Activated CD4-positive, CD25-positive, alpha-beta regulatory T cell treated with anti-CD3 and anti-CD28 coated beads, Interleukin-2, amount 50 U/mL, for 16 hours (primary cell): ENCODE measurements at regions not wholly inside any gene's neighbourhood (a gene's known extent, or its start where the extent isn't known, plus 50 kb on each side); places are given as distances from the start of the nearest gene placed in this dataset.

Experiments
- DNase-seq: peaks from one replicate; pipeline ENCODE4 v3.0.0-alpha.2; 2020; ENCODE audit warnings: low read depth, low spot score

GRCh38 chr2:111636905-111637304, 247.1 kb downstream of the ANAPC1 start:
- no peak for DNase-seq

DNA sequence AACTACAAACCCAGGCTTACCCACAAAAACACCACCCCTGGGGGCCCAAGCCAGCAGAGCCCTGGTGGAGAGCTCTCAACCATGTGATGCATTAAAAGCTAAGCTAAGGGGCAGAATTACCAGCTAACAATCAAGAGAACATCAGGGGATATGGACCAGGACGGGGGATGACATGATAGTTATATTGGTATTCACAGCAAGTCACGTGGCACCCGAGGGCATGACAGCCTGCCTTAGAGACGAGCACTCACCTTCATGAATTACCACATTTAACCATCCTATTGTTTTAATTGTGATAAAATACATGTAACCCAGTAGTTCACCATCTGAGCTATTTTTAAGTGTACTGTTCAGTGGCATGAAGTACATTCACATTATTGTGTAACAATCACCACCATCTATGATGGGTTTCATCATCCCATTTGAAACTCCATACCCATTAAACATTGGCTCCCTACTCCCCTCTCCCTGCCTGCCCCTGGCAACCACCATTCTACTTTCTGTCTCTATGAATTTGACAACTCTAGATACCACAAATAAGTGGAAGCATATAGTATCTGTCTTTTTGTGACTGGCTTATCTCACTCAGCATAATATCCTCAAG, 245.6 kb downstream of the ANAPC1 start:
- no peak for DNase-seq

DNA sequence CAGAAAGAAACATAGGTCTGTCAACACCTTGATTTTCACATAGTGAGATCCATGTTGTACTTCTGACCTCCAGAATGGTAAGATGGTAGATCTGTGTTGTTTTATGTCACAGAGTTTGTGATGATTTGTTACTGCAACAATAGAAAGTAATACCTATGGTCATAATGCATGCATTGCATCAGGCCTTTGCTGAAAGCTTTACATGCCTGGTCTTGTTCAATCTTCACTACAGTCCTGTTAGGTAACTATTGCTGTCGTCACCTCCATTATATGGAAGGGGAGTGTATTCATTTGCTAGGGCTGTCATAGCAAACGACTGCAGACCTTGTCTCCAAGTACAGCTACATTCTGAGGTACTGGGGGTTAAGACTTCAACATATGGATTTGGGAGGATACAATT, 243.5 kb downstream of the ANAPC1 start:
- DNase-seq = no peak

DNA sequence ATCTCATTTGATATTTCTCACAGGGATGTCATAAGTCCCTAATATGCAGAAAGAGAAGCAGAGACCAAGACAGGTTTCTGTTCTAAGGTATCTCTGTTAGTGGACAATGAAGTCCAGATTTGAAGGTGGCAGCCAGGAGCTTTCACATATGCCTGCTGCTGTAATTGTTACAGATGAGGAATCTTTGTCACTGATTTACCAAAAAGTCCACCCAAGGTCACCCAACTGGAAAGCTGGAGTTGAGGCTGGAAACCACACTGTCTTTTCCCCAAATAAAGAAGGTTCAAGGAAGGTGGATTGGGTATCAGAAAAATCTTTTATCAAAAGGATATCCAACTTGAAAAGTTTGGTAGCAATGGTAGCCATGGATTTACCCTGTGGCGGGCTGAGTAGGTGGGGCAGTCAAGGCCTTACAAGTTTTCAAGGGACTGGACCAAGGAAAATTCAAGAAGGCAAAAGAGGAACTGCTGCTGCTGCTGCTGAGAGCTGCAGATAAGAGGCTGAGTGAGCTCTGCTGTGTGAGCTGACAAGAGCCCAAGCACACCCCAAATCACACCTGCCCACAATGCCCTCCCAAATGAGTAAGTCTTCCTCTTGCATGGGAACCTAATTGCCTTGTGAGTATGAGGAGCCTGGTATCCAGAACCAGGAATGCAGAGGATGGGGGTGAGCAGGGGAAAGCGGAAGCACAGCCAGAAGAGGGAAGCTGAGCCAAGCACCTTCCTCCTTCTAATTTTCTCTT, 241.2 kb downstream of the ANAPC1 start:
- DNase-seq = no peak

DNA sequence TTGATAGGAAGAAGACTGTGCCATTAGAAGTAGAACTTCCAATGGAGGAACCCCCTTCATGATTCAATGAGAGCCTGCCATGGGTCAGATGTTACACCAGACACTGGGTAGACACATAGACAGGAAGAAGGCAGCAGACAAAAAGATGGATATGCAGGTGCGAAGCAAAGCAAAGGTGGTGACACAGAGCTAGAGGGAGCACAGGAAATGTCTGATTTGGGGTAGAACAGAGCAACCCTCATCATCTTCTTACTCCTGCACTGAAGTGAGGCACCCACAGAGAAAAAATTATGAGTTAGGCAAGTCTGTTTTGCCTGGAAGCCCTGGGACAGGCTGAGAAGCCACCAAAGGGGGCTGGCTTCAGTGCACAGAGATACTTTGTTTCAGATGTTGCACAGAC, 240.2 kb downstream of the ANAPC1 start:
- DNase-seq = no peak

GRCh38 chr2:111647359-111647758, 236.6 kb downstream of the ANAPC1 start:
- DNase-seq = no peak

DNA sequence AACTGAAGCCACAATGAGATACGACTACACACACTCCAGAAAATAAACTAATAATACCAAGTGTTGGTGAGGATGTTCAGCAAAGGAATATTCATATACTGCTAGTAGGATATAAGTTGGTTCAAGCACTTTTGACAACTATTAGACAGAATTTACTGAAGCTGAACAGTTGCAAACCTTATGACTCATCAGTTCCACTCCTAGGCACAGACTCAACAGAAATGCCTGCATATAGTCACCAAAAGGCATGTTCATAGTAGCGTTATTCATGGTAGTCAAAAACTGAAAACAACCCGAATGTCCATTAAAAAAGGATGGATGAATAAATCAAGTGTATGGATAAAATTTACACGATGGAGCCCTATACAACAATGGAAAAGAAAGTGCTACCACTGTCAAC, 232.0 kb downstream of the ANAPC1 start:
- DNase-seq = no peak

DNA sequence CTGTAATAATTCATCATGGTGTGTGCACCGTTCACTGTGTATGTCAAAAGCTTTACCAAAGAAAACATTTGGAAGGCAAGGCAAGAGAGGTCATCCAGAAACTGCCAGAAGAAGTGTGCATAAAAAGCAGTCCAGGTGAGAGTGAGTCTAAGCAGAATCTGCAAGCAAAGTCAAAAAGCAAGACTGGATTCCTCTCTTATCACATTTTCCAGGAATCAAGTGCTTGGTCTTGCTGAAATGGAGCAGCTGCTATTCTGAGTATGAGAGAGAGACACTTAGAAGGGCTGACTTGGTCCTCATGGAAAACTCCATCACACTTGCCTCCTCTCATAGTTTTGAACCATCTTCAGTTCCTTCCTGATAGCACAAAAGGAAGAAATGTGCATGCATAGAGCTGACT, 231.3 kb downstream of the ANAPC1 start:
- no peak for DNase-seq

- DNase-seq = no peak
Measured at GRCh38 chr2:111653103-111653624, 230.8 kb downstream of the ANAPC1 start.

GRCh38 chr2:111653913-111654312, 230.1 kb downstream of the ANAPC1 start:
- no peak for DNase-seq

- DNase-seq = no peak
Measured at GRCh38 chr2:111654829-111655228, 229.2 kb downstream of the ANAPC1 start.

GRCh38 chr2:111656436-111656835, 227.6 kb downstream of the ANAPC1 start:
- DNase-seq = no peak

DNA sequence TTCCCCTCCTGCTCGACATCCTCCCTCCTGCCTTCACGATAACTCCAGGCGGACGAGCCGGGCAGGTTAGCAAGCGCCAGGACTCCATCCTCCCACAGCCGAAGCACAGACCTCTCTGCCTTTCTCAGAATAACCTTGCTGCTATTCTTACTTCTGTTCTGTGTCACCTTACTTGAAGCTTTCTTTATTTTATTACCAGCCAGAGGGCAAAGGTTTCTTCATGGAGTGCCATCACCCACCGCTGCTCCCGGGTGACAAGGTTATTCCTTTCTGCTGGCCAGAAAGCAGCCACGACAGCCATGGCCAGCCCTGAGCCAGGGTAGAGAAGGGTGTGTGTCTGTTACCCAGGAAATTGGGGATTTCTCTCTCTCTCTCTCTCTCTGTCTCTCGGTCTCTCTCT, 227.1 kb downstream of the ANAPC1 start:
- no peak for DNase-seq

DNA sequence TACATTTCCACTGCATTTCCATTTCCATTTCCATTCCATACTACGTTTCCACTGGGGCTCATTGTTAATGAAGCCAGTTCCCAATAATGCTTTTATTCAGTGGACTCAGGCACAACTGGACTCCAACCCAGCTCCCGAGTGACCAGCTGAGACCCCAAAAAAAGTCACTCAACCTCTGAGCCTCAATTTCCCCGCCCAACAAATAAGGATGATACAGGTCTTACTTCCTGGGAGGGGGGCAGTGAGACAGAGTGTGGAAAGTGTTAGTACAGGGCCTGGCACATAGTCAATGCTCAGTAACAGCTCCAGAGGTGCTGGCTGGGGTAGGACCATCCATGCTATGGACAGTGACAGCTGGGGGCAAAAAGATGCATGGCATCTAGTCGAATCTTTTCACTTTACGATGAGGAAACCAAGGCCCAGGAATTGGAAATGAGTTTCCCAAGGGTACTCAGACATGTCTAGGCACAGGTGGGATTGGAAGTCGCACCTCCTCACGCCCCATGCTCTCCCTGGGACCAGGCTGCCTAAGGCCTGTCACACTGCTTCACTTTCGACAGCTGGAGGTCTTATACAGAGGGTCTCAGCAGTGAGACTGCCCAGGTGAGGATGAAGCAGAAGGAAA, 226.5 kb downstream of the ANAPC1 start:
- no peak for DNase-seq

DNA sequence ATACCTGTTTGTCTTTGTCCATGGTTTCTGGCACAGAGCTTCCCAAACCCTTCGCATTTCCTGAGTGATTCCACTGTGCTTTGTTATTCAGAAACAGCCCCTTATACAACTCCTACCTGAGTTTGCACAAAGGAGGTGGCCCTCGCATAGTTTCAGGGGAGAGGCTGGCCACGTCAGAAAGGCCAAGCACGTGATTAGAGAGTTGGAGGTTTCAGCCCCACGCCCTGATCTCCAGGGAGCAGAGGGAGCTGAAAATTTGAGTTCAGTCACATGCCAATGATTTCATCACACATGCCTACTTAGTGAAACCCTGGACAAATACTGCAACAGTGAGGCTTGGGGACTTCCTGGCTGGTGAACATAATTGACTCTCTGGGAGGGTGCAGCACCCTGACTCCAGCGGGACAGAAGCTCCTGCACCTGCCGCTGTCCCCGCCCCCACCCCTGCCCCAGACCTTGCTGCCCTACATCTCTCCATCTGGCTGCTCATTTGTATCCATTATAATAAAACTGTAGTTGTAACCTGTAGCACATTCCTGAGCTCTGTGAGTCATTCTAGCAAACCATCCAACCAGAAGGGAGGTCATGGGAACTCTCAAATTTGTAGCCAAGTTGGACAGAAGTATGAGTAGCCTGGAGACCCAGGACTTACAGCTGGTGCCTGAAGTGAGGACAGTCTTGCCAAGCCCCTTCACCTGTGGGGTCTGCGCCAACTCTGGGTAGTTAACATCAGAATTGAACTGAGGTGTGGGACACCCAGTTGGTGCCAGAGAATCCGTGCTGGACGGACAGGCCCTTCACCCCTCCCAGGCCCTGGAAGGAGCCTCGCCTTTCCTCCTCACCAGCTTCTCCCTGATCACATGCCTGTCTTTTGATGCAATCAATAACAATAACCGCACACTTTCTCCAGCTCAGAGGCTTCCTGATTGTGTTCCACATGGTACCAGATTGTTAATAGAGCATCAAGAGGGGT, 224.3 kb downstream of the ANAPC1 start:
- no peak for DNase-seq

DNA sequence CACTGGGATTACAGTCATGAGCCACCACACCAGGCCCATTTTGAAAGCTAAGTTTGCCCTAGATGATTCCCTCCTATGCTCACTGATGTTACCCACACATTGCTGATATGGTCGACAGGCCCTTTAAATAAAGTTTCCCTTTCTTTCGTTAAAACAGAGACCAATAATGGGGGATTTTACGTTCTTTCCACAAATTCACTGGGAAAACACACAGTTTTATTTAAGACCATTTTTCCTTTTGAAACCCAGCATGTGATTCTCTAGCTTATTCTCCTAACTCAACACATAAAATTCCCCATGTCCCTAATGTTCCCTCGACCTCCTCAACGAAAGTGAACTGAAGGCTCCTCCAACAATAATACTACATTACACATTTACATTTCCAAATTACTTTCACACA, 223.2 kb downstream of the ANAPC1 start:
- DNase-seq = no peak

DNA sequence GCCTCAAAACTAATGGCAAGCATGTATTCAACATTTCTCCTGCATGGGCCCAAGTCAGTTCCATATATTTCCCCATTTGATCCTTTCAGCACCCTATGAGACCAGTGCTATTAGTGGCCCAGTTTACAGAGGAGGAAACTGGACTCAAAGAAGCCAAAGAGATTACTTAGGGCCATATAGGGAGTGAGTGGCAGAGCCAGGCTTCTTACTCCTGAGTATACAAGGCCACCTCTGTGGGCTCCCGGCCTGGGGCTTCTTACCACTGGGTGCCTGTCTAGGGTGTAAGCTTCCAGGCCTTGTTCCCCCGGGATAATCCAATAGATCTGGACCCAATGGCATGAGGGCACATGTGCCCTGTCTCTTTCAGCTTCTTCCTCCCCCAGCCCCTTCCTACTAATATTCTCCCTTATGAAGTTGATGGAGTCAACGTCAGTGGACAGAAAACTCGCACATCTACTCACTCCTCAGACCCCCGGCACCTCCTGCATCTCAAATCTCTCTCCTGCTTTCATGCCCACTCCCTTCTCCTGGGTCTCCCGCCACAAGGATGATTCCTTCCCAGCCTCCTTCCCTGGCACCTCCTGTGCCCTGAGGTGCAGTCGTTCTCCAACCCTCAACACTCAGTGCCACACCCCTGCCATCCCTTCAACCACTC, 222.6 kb downstream of the ANAPC1 start:
- no peak for DNase-seq

- DNase-seq = no peak
Measured at GRCh38 chr2:111662039-111662770, 221.8 kb downstream of the ANAPC1 start.

DNA sequence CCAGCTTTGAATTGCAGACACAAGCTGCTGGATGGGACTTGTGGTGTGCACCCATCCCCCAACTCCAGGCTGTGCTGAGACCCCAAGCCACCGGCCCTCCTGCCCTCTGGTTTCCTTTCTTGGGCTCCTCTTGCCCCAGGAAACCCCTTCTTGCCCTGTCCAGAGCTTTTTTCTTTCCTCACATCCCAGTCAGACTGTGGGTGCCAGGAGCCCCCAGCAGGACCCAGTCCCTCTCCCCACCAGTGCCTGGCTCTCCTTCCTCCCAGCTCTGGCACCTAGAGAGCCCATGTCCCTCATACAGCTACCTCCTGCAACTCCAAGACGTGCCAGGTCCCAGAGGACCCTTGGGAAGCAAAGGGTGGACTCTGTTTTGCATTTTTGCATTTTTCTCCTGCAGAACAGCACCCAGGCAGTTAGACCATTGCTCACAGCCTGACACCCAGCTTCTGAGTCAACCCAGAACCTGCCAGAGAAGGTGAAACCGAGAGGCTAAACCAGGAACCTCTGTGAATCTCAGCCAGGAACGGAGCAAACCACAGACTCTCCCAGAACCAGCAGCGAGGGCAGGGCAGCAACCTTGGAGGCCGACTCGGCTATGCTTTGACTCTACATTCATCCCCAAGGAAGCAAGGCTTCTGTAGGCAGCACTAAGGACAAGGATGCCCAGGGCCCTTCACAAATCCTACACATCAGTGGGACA, 221.1 kb downstream of the ANAPC1 start:
- DNase-seq = no peak
